ENCODE measurements at regions not wholly inside any gene's neighbourhood (a gene's known extent, or its start where the extent isn't known, plus 50 kb on each side); places are given as distances from the start of the nearest gene placed in this dataset.

- H4K20me1 ChIP-seq (ENCODE audit: insufficient read depth) = no peaks in the 10 kb centered on the region
- H3K4me2 ChIP-seq = no peak overlapping the region
- no peaks in the 10 kb centered on the region for H3K4me1 ChIP-seq (ENCODE audit: low read depth, poor library complexity, severe bottlenecking)
- H3K36me3 ChIP-seq (ENCODE audit: insufficient read depth) = no peaks in the 10 kb centered on the region
- H3K79me2 ChIP-seq (ENCODE audit: insufficient read depth, low read depth) = no peaks in the 10 kb centered on the region
- H3K9ac ChIP-seq = no peak overlapping the region
- H2AFZ ChIP-seq (ENCODE audit: low read depth) = no peak overlapping the region
- H3K27ac ChIP-seq = no peak overlapping the region
- H3K4me3 ChIP-seq (IDR thresholded peaks at IDR 0.05; ENCODE audit: insufficient read depth, low read depth, low read length) = no peak overlapping the region
- no peaks in the 10 kb centered on the region for H3K27me3 ChIP-seq (ENCODE audit: insufficient read depth, low read depth)
- no peak for TF ChIP-seq CTCF (conservative IDR thresholded peaks at IDR 0.05; ENCODE audit: low read depth, low read length)
Measured at GRCh38 chr7:49522111-49522510, 251.3 kb upstream of the VWC2 start.

GRCh38 chr7:49523870-49524269 is 249.6 kb upstream of the VWC2 start:
- Histone ChIP-seq H3K4me2 (no peak overlapping the region), H3K9ac (no peak overlapping the region)

GRCh38 chr7:49527182-49527581 is 246.3 kb upstream of the VWC2 start:
- Histone ChIP-seq H3K4me1 (ENCODE audit: low read depth, poor library complexity, severe bottlenecking) (no peaks in the 10 kb centered on the region), H3K27ac (no peak overlapping the region)
- TF ChIP-seq CTCF (conservative IDR thresholded peaks at IDR 0.05; ENCODE audit: low read depth, low read length) = no peak

More at GRCh38 chr7:49523870-49524269, 249.6 kb upstream of the VWC2 start:
- Histone ChIP-seq H3K27me3 (ENCODE audit: insufficient read depth, low read depth) (no peaks in the 10 kb centered on the region), H3K27ac (no peak overlapping the region), H3K4me3 (IDR thresholded peaks at IDR 0.05; ENCODE audit: insufficient read depth, low read depth, low read length) (no peak overlapping the region), H4K20me1 (ENCODE audit: insufficient read depth) (no peaks in the 10 kb centered on the region), H3K79me2 (ENCODE audit: insufficient read depth, low read depth) (no peaks in the 10 kb centered on the region), H3K36me3 (ENCODE audit: insufficient read depth) (no peaks in the 10 kb centered on the region), H2AFZ (ENCODE audit: low read depth) (no peak overlapping the region), H3K4me1 (ENCODE audit: low read depth, poor library complexity, severe bottlenecking) (no peaks in the 10 kb centered on the region)
- TF ChIP-seq CTCF (conservative IDR thresholded peaks at IDR 0.05; ENCODE audit: low read depth, low read length) = no peak

GRCh38 chr7:49530481-49530880 is 243.0 kb upstream of the VWC2 start:
- no peaks in the 10 kb centered on the region for H3K36me3 ChIP-seq (ENCODE audit: insufficient read depth)
- H3K4me1 ChIP-seq (ENCODE audit: low read depth, poor library complexity, severe bottlenecking) = no peaks in the 10 kb centered on the region
- no peak overlapping the region for H3K4me2 ChIP-seq
- H3K79me2 ChIP-seq (ENCODE audit: insufficient read depth, low read depth) = no peaks in the 10 kb centered on the region
- H3K4me3 ChIP-seq (IDR thresholded peaks at IDR 0.05; ENCODE audit: insufficient read depth, low read depth, low read length) = no peak overlapping the region
- H3K27me3 ChIP-seq (ENCODE audit: insufficient read depth, low read depth) = no peaks in the 10 kb centered on the region
- no peak overlapping the region for H3K9ac ChIP-seq
- no peak overlapping the region for H2AFZ ChIP-seq (ENCODE audit: low read depth)
- H4K20me1 ChIP-seq (ENCODE audit: insufficient read depth) = no peaks in the 10 kb centered on the region
- TF ChIP-seq CTCF (conservative IDR thresholded peaks at IDR 0.05; ENCODE audit: low read depth, low read length) = no peak
- no peak overlapping the region for H3K27ac ChIP-seq

More at GRCh38 chr7:49527182-49527581, 246.3 kb upstream of the VWC2 start:
- no peak overlapping the region for H3K4me2 ChIP-seq
- no peaks in the 10 kb centered on the region for H3K36me3 ChIP-seq (ENCODE audit: insufficient read depth)
- H3K79me2 ChIP-seq (ENCODE audit: insufficient read depth, low read depth) = no peaks in the 10 kb centered on the region
- no peak overlapping the region for H3K4me3 ChIP-seq (IDR thresholded peaks at IDR 0.05; ENCODE audit: insufficient read depth, low read depth, low read length)
- no peaks in the 10 kb centered on the region for H3K27me3 ChIP-seq (ENCODE audit: insufficient read depth, low read depth)
- no peaks in the 10 kb centered on the region for H4K20me1 ChIP-seq (ENCODE audit: insufficient read depth)
- no peak overlapping the region for H2AFZ ChIP-seq (ENCODE audit: low read depth)
- H3K9ac ChIP-seq = no peak overlapping the region

All from KMS-11 (cell line).